ENCODE measurements at regions not wholly inside any gene's neighbourhood (a gene's known extent, or its start where the extent isn't known, plus 50 kb on each side); places are given as distances from the start of the nearest gene placed in this dataset.

DNA sequence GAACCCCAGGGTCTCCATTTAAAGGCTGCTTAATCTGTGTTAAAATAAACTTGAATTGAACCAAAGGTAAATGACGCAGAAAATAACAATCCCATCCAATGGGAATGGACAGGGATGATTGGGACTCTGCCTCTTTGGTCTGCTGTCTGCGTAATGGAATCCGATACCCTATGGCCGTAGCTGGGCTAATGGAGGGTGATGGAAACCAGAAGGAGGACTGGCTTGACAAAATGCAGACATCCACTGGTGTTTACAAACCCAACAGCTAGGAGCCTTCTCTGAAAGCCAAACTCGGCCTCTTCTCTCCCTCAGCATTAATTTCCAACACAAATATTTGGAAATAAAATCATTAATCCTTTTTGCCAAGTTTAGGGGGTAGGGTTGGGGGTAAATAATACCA is 162.2 kb upstream of the CHST15 start:
- no peaks in the 10 kb centered on the region for H3K36me3 ChIP-seq (ENCODE audit: control insufficient read depth, insufficient read depth, low read length)
- 95 to 100% methylated on average over 4 to 5 of the region's 5 CpGs for WGBS, 2 experiments
- no peak overlapping the region for H3K4me3 ChIP-seq (ENCODE audit: insufficient read depth, low read depth, low read length)
- H3K27me3 ChIP-seq (ENCODE audit: control insufficient read depth, insufficient read depth, low read length, poor library complexity, severe bottlenecking): no peaks in the 10 kb centered on the region
- no peaks in the 10 kb centered on the region for H3K4me1 ChIP-seq (ENCODE audit: control insufficient read depth, insufficient read depth, low read length)
- no peaks in the 10 kb centered on the region for H3K9me3 ChIP-seq (ENCODE audit: control insufficient read depth, low read length)
- H3K27ac ChIP-seq (ENCODE audit: insufficient read depth, low read depth, low read length, poor library complexity, severe bottlenecking): no peak overlapping the region

DNA sequence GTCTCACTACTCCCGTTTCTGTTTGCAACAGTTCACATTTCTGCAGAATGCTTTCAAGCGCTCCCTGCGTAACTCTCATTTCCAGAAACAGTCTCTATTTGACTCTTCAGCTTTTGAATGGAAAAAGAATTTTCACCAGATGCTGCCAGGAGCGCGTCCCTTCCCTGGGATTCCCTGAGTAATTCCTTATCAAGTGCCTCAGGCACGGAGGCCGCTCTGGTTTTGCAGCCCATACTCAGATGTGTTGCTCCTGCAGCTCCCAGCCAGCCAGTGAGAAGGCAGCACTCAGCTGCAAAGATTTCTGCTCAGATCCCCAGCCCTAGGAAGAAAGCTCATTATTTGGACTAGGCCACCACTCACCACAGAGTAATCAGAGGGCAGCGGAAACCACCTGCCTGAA is 161.1 kb upstream of the CHST15 start:
- Histone ChIP-seq H3K27me3 (ENCODE audit: control insufficient read depth, insufficient read depth, low read length, poor library complexity, severe bottlenecking) (no peaks in the 10 kb centered on the region), H3K36me3 (ENCODE audit: control insufficient read depth, insufficient read depth, low read length) (no peaks in the 10 kb centered on the region), H3K4me3 (ENCODE audit: insufficient read depth, low read depth, low read length) (no peak overlapping the region), H3K27ac (ENCODE audit: insufficient read depth, low read depth, low read length, poor library complexity, severe bottlenecking) (no peak overlapping the region), H3K9me3 (ENCODE audit: control insufficient read depth, low read length) (no peaks in the 10 kb centered on the region), H3K4me1 (ENCODE audit: control insufficient read depth, insufficient read depth, low read length) (no peaks in the 10 kb centered on the region)
- WGBS, 2 experiments: 83 to 89% methylated on average over 8 of the region's 8 CpGs

DNA sequence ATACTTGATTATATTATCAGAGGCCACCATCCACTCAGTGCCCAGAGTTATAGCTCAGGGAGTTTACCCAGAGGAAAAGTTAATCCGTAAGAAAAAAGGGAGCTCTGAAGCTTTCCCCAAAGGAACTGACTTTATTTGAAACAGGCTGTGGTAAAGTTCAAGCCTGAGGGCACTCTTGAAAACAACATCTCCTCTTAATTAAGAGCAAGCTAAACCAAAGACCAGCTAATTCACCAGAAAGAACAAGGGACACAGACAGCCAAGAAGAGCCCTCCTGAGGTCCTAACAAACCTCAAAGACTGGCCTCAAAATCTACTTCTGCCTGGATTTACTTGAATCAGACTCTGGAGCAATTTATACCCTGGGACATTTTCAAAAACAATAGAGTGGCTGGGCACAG is 159.6 kb upstream of the CHST15 start:
- H3K27me3 ChIP-seq (ENCODE audit: control insufficient read depth, insufficient read depth, low read length, poor library complexity, severe bottlenecking): no peaks in the 10 kb centered on the region
- WGBS, 2 experiments: 38 to 56% methylated on average over 1 of the region's 1 CpG
- no peaks in the 10 kb centered on the region for H3K4me1 ChIP-seq (ENCODE audit: control insufficient read depth, insufficient read depth, low read length)
- H3K9me3 ChIP-seq (ENCODE audit: control insufficient read depth, low read length): no peaks in the 10 kb centered on the region
- H3K27ac ChIP-seq (ENCODE audit: insufficient read depth, low read depth, low read length, poor library complexity, severe bottlenecking): no peak overlapping the region
- H3K4me3 ChIP-seq (ENCODE audit: insufficient read depth, low read depth, low read length): no peak overlapping the region
- no peaks in the 10 kb centered on the region for H3K36me3 ChIP-seq (ENCODE audit: control insufficient read depth, insufficient read depth, low read length)

DNA sequence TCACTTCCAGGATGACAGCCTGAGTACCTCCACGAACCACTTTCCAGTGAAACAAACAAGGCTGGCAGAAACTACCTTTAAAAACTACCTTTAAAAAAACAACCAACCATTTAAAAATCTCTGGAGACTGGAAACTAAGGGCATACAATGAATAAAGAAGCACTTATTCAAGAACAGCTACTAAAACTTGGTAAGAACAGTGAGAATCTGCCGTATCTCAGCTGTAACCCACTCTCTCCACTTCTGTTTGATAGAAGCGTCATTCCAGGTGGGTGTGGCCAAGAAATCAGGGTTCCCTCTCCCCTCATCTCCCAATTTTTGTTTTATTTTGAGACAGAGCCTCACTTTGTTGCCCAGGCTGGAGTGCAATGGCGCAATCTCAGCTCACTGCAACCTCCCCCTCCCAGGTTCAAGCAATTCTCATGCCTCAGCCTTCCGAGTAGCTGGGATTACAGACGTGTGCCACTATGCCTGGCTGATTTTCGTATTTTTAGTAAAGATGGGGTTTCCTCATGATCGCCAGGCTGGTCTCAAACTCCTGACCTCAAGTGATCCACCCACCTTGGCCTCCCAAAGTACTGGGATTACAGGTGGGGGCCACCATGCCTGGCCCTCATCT is 158.8 kb upstream of the CHST15 start:
- Histone ChIP-seq H3K27me3 (ENCODE audit: control insufficient read depth, insufficient read depth, low read length, poor library complexity, severe bottlenecking) (no peaks in the 10 kb centered on the region), H3K9me3 (ENCODE audit: control insufficient read depth, low read length) (no peaks in the 10 kb centered on the region), H3K36me3 (ENCODE audit: control insufficient read depth, insufficient read depth, low read length) (no peaks in the 10 kb centered on the region), H3K27ac (ENCODE audit: insufficient read depth, low read depth, low read length, poor library complexity, severe bottlenecking) (no peak overlapping the region), H3K4me3 (ENCODE audit: insufficient read depth, low read depth, low read length) (no peak overlapping the region), H3K4me1 (ENCODE audit: control insufficient read depth, insufficient read depth, low read length) (no peaks in the 10 kb centered on the region)
- WGBS, 2 experiments: 89 to 92% methylated on average over 8 of the region's 8 CpGs

DNA sequence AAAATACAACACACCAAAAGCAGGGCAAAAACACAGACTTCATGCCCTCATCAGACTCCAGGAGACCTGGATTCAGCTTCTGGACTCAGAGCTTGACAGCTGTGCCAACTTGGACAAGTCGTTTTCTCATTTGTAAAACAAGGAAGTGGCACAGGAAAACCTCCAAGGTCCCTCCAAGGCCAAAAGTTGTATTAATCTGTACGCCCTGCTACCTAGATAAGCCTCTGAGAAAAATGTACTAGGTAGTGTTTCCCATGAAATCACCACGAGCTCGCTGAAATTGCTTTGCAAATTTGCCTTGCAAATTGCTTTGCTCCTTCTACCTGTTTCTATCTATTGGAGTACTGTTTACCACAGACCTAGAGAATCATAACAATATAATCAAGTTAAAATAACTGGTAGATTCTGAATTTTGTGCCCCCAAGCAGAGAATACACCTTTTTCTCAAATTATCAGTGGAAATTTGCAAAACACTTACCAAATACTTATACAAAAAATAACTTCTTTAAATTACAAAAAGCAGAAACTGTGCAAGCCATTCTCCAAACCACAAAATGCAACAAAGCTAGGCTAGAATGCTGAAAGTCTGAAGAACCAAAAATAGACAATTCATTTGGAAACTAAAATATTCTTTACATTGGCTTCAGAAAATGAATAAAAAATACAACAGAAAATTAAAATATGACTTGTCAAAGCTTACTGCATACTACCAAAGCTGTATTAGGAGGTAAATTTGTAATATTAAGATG is 158.1 kb upstream of the CHST15 start:
- Histone ChIP-seq H3K4me3 (ENCODE audit: insufficient read depth, low read depth, low read length) (no peak overlapping the region), H3K27me3 (ENCODE audit: control insufficient read depth, insufficient read depth, low read length, poor library complexity, severe bottlenecking) (no peaks in the 10 kb centered on the region), H3K4me1 (ENCODE audit: control insufficient read depth, insufficient read depth, low read length) (no peaks in the 10 kb centered on the region), H3K36me3 (ENCODE audit: control insufficient read depth, insufficient read depth, low read length) (no peaks in the 10 kb centered on the region), H3K27ac (ENCODE audit: insufficient read depth, low read depth, low read length, poor library complexity, severe bottlenecking) (no peak overlapping the region), H3K9me3 (ENCODE audit: control insufficient read depth, low read length) (no peaks in the 10 kb centered on the region)
- WGBS, 2 experiments: 81 to 88% methylated on average over 4 of the region's 4 CpGs

DNA sequence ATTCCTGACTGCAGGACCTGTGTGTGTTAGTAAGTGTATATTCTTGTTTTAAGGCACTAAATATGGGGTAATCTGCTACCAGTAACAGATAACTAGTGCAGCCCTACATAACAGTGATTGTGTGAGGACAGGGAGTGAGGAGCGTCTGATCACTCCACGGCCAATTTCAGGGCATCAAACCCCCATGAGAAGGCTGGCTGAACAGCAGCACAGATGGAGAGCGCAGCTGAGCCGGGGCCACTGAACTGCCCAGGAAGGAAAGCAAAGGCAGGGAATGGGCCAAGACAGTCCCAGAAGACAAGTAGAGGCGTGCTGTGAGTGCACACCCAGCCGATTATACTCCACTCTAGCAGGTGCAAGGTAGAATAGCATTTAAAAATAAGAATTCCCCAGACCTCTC is 157.1 kb upstream of the CHST15 start:
- Histone ChIP-seq H3K9me3 (ENCODE audit: control insufficient read depth, low read length) (no peaks in the 10 kb centered on the region), H3K36me3 (ENCODE audit: control insufficient read depth, insufficient read depth, low read length) (no peaks in the 10 kb centered on the region), H3K27ac (ENCODE audit: insufficient read depth, low read depth, low read length, poor library complexity, severe bottlenecking) (no peak overlapping the region), H3K4me3 (ENCODE audit: insufficient read depth, low read depth, low read length) (no peak overlapping the region), H3K27me3 (ENCODE audit: control insufficient read depth, insufficient read depth, low read length, poor library complexity, severe bottlenecking) (no peaks in the 10 kb centered on the region), H3K4me1 (ENCODE audit: control insufficient read depth, insufficient read depth, low read length) (no peaks in the 10 kb centered on the region)
- WGBS, 2 experiments: 96% methylated on average over 6 of the region's 6 CpGs

DNA sequence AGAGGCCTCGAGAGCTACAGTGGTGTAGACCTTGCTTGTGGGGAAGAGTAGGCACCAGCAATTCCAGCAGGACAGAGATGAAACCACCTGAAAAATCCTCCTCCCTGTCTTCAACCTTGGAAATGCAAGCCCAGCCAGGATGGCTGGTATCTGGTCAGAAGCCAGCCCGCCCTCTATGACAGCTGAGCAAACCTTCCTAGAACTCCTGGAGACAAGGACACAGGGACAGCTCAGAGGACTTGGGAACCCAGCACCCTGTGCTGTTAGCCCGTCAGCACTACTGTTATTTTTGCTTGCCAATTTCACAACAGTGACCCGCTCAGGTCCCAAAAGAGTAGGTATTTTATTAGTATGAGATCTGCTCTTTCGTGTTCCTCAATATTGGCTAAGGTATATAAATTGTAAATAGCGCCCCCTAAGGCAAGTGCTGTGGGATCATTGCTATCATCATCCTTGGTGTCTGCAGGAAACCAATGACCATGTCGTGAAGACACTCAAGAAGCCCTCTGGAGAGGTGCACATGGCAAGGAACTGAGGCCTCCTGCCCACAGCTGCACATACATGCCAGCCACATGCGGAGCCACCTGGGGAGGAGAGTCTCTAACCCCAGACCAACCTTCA is 156.5 kb upstream of the CHST15 start:
- 82 to 85% methylated on average over 8 of the region's 8 CpGs for WGBS, 2 experiments
- no peaks in the 10 kb centered on the region for H3K27me3 ChIP-seq (ENCODE audit: control insufficient read depth, insufficient read depth, low read length, poor library complexity, severe bottlenecking)

DNA sequence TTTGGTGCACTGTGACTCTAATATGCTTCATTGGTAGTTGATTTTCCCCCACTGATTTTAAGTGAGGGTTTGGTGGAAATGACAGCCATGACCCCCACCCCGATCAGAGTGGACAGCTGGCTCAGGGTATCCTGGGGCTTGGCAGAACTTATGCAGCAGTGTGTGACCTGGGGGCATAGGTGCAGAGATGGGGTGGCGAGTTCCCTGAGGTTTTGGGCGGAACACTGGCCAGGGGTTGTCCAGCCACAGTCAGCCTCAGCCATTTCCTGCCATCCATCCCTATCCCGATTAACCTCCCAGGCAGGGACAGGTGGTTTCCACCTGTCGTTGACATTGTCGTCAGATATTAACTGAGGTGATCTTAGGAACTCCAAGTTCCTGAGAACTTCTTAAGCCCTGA is 155.8 kb upstream of the CHST15 start:
- no peaks in the 10 kb centered on the region for H3K4me1 ChIP-seq (ENCODE audit: control insufficient read depth, insufficient read depth, low read length)
- no peaks in the 10 kb centered on the region for H3K9me3 ChIP-seq (ENCODE audit: control insufficient read depth, low read length)
- 94 to 96% methylated on average over 6 of the region's 6 CpGs for WGBS, 2 experiments
- H3K36me3 ChIP-seq (ENCODE audit: control insufficient read depth, insufficient read depth, low read length): no peaks in the 10 kb centered on the region
- no peaks in the 10 kb centered on the region for H3K27me3 ChIP-seq (ENCODE audit: control insufficient read depth, insufficient read depth, low read length, poor library complexity, severe bottlenecking)
- H3K4me3 ChIP-seq (ENCODE audit: insufficient read depth, low read depth, low read length): no peak overlapping the region
- no peak overlapping the region for H3K27ac ChIP-seq (ENCODE audit: insufficient read depth, low read depth, low read length, poor library complexity, severe bottlenecking)

More for the DNA sequence above, 156.5 kb upstream of the CHST15 start:
- Histone ChIP-seq H3K27ac (ENCODE audit: insufficient read depth, low read depth, low read length, poor library complexity, severe bottlenecking) (no peak overlapping the region), H3K9me3 (ENCODE audit: control insufficient read depth, low read length) (no peaks in the 10 kb centered on the region), H3K36me3 (ENCODE audit: control insufficient read depth, insufficient read depth, low read length) (no peaks in the 10 kb centered on the region), H3K4me1 (ENCODE audit: control insufficient read depth, insufficient read depth, low read length) (no peaks in the 10 kb centered on the region), H3K4me3 (ENCODE audit: insufficient read depth, low read depth, low read length) (no peak overlapping the region)

DNA sequence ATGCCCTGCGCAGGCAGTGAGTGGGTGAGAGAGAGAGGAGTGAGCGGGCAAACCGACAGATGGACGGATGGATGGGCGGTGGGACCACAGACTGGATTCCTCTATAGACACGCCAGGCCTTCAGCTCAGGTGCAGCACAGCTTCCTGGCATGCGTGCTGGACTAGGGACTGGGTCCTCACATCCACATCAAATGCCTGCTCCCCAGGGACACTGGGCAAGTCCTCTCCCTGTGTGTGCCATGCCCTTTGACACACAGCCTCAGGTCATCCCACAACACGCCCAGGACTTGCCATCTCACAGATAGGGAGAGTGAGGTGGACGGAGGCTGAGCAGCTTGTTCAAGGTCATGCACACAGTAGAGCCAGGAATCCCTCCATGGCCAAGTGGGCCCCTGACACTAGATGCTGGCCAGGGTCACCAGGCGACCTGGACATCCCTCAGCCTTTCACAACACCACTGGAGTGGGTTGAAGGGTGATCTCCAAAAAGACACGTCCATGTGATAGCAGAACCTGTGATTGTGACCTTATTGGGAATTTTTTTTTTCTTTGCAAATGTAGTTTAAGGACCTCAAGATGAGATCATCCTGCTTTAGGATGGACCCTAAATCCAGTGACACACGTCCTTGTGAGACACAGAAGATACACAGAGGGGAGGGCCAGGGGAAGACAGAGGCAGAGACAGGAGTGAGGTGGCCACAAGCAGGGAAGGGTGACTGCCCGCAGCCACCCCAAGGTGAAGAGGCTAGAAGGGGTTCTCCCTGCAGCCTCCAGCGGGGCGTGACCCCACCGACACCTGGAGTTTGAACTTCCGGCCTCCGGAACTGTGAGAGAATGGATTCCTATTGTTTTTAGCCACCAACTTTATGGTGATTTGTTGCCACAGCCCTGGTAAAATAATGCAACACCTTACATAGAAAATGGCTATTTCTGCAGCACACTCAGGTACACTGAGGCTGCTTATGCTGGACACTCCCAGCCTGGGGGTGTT is 155.0 kb upstream of the CHST15 start:
- no peaks in the 10 kb centered on the region for H3K36me3 ChIP-seq (ENCODE audit: control insufficient read depth, insufficient read depth, low read length)
- WGBS, 2 experiments: 93 to 96% methylated on average over 18 of the region's 18 CpGs
- no peaks in the 10 kb centered on the region for H3K27me3 ChIP-seq (ENCODE audit: control insufficient read depth, insufficient read depth, low read length, poor library complexity, severe bottlenecking)
- H3K4me1 ChIP-seq (ENCODE audit: control insufficient read depth, insufficient read depth, low read length): no peaks in the 10 kb centered on the region
- no peak overlapping the region for H3K4me3 ChIP-seq (ENCODE audit: insufficient read depth, low read depth, low read length)
- no peaks in the 10 kb centered on the region for H3K9me3 ChIP-seq (ENCODE audit: control insufficient read depth, low read length)
- H3K27ac ChIP-seq (ENCODE audit: insufficient read depth, low read depth, low read length, poor library complexity, severe bottlenecking): no peak overlapping the region
